Endothelial cell of umbilical vein (primary cell): ENCODE measurements at regions not wholly inside any gene's neighbourhood (a gene's known extent, or its start where the extent isn't known, plus 50 kb on each side); places are given as distances from the start of the nearest gene placed in this dataset.

Experiments used
- BruUV-seq: library from RNA; stranded (reverse); fragments of 400-500 nt; replicated peaks from 2 replicates; lab custom pipeline; 2021; lab: Mats Ljungman, UMichigan
- CTCF ChIA-PET: fragments of 300-600, 350-600 bp; sonication (Branson Sonifier 250); formaldehyde crosslinking; loops from one replicate; lab custom pipeline; 2021; ENCODE audit warnings: antibody characterized with exemption, inconsistent platforms; lab: Charles Lee
- POLR2A ChIA-PET: fragments of 300-600, 350-600 bp; sonication (Branson Sonifier 250); formaldehyde crosslinking; loops from one replicate; lab custom pipeline; 2021; ENCODE audit warnings: antibody characterized with exemption, inconsistent platforms; lab: Charles Lee
- DNase-seq: peaks from one replicate; pipeline ENCODE4 v3.0.0-alpha.2; 2011; ENCODE audit warnings: low read depth, low spot score
- FAIRE-seq: peaks from 2 replicates; lab custom pipeline; 2011; peaks lifted over from hg19 to GRCh38; lab: Jason Lieb, UNC
- H2AFZ ChIP-seq: 2 replicates; pipeline ENCODE4 v1.6.0; 2012; ENCODE audit warnings: low read depth, low read length, control low read depth, inconsistent platforms
- H3K27ac ChIP-seq: 2 replicates; pipeline ENCODE4 v1.5.1; 2011; ENCODE audit warnings: low read depth, mild to moderate bottlenecking, control low read depth, low read length, moderate library complexity; ENCODE audit not compliant: insufficient read depth
- H3K27me3 ChIP-seq, 2 experiments: 2 replicates each; pipeline versions ENCODE4 v1.6.0 to v1.6.1; 2011; ENCODE audit warnings: low read length in 2 of 2, mixed read lengths in 1 of 2; ENCODE audit not compliant: control insufficient read depth in 2 of 2, insufficient read depth in 2 of 2
- H3K36me3 ChIP-seq, 2 experiments: 2 replicates in 1 of 2; 3 replicates in 1 of 2; pipeline ENCODE4 v1.5.1; 2011; ENCODE audit warnings: low read length in 2 of 2, mild to moderate bottlenecking in 1 of 2, moderate library complexity in 1 of 2; ENCODE audit not compliant: control insufficient read depth in 2 of 2, insufficient read depth in 2 of 2; ENCODE audit errors: extremely low read depth in 1 of 2
- H3K4me1 ChIP-seq: 3 replicates; pipeline ENCODE4 v1.5.1; 2011; ENCODE audit warnings: mild to moderate bottlenecking, low read length; ENCODE audit not compliant: control insufficient read depth, insufficient read depth; ENCODE audit errors: extremely low read depth
- H3K4me2 ChIP-seq: 2 replicates; pipeline ENCODE4 v1.6.1; 2011; ENCODE audit warnings: low read length, control low read depth, mixed read lengths; ENCODE audit not compliant: insufficient read depth
- H3K4me3 ChIP-seq, 3 experiments: fragments of 200-600 bp in 1 of 3; sonication (generic), shearing (Covaris generic) in 1 of 3; replicated peaks in 1 of 3; 2 replicates each; pipeline ENCODE4 v1.5.1; 2011 to 2016; ENCODE audit warnings: control low read depth in 3 of 3, low read length in 3 of 3, mild to moderate bottlenecking in 2 of 3, inconsistent platforms in 1 of 3, low read depth in 1 of 3, moderate library complexity in 1 of 3; ENCODE audit not compliant: insufficient read depth in 1 of 3
- H3K79me2 ChIP-seq: 2 replicates; pipeline ENCODE4 v1.6.0; 2012; ENCODE audit warnings: low read length, inconsistent platforms; ENCODE audit not compliant: control insufficient read depth, insufficient read depth
- H3K9ac ChIP-seq: replicated peaks from 2 replicates; pipeline ENCODE3; 2011; ENCODE audit warnings: low read length, control low read depth; ENCODE audit not compliant: insufficient read depth; ENCODE audit errors: extremely low read depth
- H3K9me1 ChIP-seq: replicated peaks from 3 replicates; pipeline ENCODE4 v1.6.0; 2011; ENCODE audit warnings: mild to moderate bottlenecking, low read length; ENCODE audit not compliant: control insufficient read depth, insufficient read depth; ENCODE audit errors: extremely low read depth
- H3K9me3 ChIP-seq: replicated peaks from 2 replicates; pipeline ENCODE4 v1.5.1; 2012; ENCODE audit warnings: low read length, inconsistent platforms; ENCODE audit not compliant: control insufficient read depth, insufficient read depth
- H4K20me1 ChIP-seq: replicated peaks from 2 replicates; pipeline ENCODE3; 2011; ENCODE audit warnings: mild to moderate bottlenecking, low read length; ENCODE audit not compliant: control insufficient read depth, insufficient read depth; ENCODE audit errors: extremely low read depth
- CTCF ChIP-seq, 2 donors: IDR thresholded peaks; 1 replicate in 1 of 2; 2 replicates in 1 of 2; pipeline ENCODE4 v1.5.1; 2011; ENCODE audit warnings: low read length in 2 of 2, mild to moderate bottlenecking in 2 of 2, moderate library complexity in 2 of 2, control low read depth in 1 of 2, inconsistent platforms in 1 of 2, low read depth in 1 of 2; ENCODE audit not compliant: insufficient read depth in 1 of 2; ENCODE audit errors: extremely low read depth in 1 of 2
- EZH2 ChIP-seq: IDR thresholded peaks from 2 replicates; pipeline ENCODE4 v1.6.1; 2012; ENCODE audit warnings: borderline replicate concordance, low read depth, mild to moderate bottlenecking, moderate library complexity, low read length, inconsistent platforms; ENCODE audit not compliant: severe bottlenecking
- FOS ChIP-seq: IDR thresholded peaks from 2 replicates; pipeline ENCODE4 v1.6.1; 2011; ENCODE audit warnings: mild to moderate bottlenecking, low read length, moderate library complexity, borderline replicate concordance; ENCODE audit not compliant: insufficient read depth
- GATA2 ChIP-seq: IDR thresholded peaks from 2 replicates; pipeline ENCODE4 v1.7.0; 2011; ENCODE audit warnings: low read depth, mild to moderate bottlenecking, moderate library complexity, mixed read lengths, low read length; ENCODE audit not compliant: insufficient read length, insufficient read depth
- JUN ChIP-seq: IDR thresholded peaks from 2 replicates; pipeline ENCODE4 v1.6.1; 2011; ENCODE audit warnings: borderline replicate concordance, low read depth; ENCODE audit not compliant: insufficient read length, insufficient read depth
- MAX ChIP-seq: IDR thresholded peaks from 2 replicates; pipeline ENCODE4 v1.6.1; 2011; ENCODE audit not compliant: insufficient read depth, insufficient read length
- MYC ChIP-seq: IDR thresholded peaks from one replicate; pipeline ENCODE4 v1.6.1; 2011; ENCODE audit warnings: mild to moderate bottlenecking, low read depth, low read length
- POLR2A ChIP-seq: IDR thresholded peaks from 2 replicates; pipeline ENCODE4 v1.6.1; 2012; ENCODE audit warnings: low read depth, mild to moderate bottlenecking, control low read depth, low read length
- POLR2AphosphoS5 ChIP-seq: IDR thresholded peaks from 2 replicates; pipeline ENCODE4 v1.6.1; 2012; ENCODE audit warnings: low read depth, mild to moderate bottlenecking, control low read depth, low read length, moderate library complexity; ENCODE audit not compliant: insufficient read depth
- dilution Hi-C: fragments of 300-500 bp; cut with MboI; formaldehyde crosslinking; loops from one replicate; pipeline ENCODE4 v1.15.0; 2019; ENCODE audit warnings: low sequenced_read_pairs; ENCODE audit not compliant: extremely low pct_ligation_motif_present
- intact Hi-C: fragments of 100-400 bp; cut with micrococcal nuclease; formaldehyde crosslinking; loops from one replicate; pipeline ENCODE4 v1.10.0; 2022

GRCh38 chr20:29300579-29301551 lies 1956.6 kb upstream of the DEFB115 start:
- no peaks in the 10 kb centered on the region for H3K27me3 ChIP-seq
- CTCF ChIA-PET, result no interaction called here
- BruUV-seq, result no TSS peak
- H3K4me3 ChIP-seq, result no peak overlapping the region
- H2AFZ ChIP-seq, result no peak overlapping the region
- no peaks in the 10 kb centered on the region for H3K9me1 ChIP-seq
- H3K79me2 ChIP-seq, result no peaks in the 10 kb centered on the region
- no peaks in the 10 kb centered on the region for H3K4me1 ChIP-seq
- H3K4me2 ChIP-seq, result no peak overlapping the region
- POLR2A ChIA-PET, result no interaction called here
- DNase-seq, result no peak
- no peak overlapping the region for H3K9ac ChIP-seq
- FAIRE-seq, result no peak
- dilution Hi-C loops (no loop called here), intact Hi-C loops (no loop called here)
- peaks cover 7% of the 10 kb centered on the region for H3K9me3 ChIP-seq
- no peaks in the 10 kb centered on the region for H3K36me3 ChIP-seq
- no peak for TF ChIP-seq MAX
- no peaks in the 10 kb centered on the region for H4K20me1 ChIP-seq
- no peak overlapping the region for H3K27ac ChIP-seq

- Histone ChIP-seq H3K4me3 (no peak overlapping the region), H3K4me2 (no peak overlapping the region), H3K36me3 (no peaks in the 10 kb centered on the region), H2AFZ (no peak overlapping the region), H3K4me1 (no peaks in the 10 kb centered on the region), H3K9me3 (peaks cover 7% of the 10 kb centered on the region), H3K27ac (no peak overlapping the region), H4K20me1 (no peaks in the 10 kb centered on the region), H3K27me3 (no peaks in the 10 kb centered on the region), H3K79me2 (no peaks in the 10 kb centered on the region), H3K9ac (no peak overlapping the region), H3K9me1 (no peaks in the 10 kb centered on the region)
- dilution Hi-C loops (no loop called here), intact Hi-C loops (no loop called here)
- no peak for DNase-seq
- CTCF ChIA-PET, result no interaction called here
- POLR2A ChIA-PET, result no interaction called here
- BruUV-seq, result no TSS peak
- TF ChIP-seq MAX, result no peak
- no peak for TF ChIP-seq JUN
- TF ChIP-seq POLR2AphosphoS5, result no peak
- TF ChIP-seq POLR2A, result no peak
- no peak for TF ChIP-seq EZH2
- no peak for TF ChIP-seq GATA2
- no peak for TF ChIP-seq MYC
- no peak for TF ChIP-seq CTCF (IDR thresholded peaks at IDR 0.05; ENCODE audit: extremely low read depth in 1 of 2, insufficient read depth in 1 of 2, low read depth in 1 of 2, low read length in 2 of 2)
- TF ChIP-seq FOS, result no peak
- FAIRE-seq, result no peak
Observed at GRCh38 chr20:29301624-29302259, 1955.7 kb upstream of the DEFB115 start.
